KOPT-K1 (cell line): ENCODE measurements at regions not wholly inside any gene's neighbourhood (a gene's known extent, or its start where the extent isn't known, plus 50 kb on each side); places are given as distances from the start of the nearest gene placed in this dataset.
"Not testable (repeated sequence)": the region's sequence is repeated elsewhere in the genome, so short reads cannot be mapped to it uniquely, and the experiment has no call there.

ENCODE experiments used
- H3K27ac ChIP-seq: fragments of 200-600 bp; sonication (generic); 2 replicates; pipeline ENCODE4 v1.5.1; 2016; ENCODE audit warnings: antibody characterized with exemption, mild to moderate bottlenecking, low read depth, low read length; ENCODE audit not compliant: poor library complexity, severe bottlenecking
- H3K36me3 ChIP-seq: fragments of 200-600 bp; sonication (generic); 2 replicates; pipeline ENCODE4 v1.5.1; 2017; ENCODE audit warnings: antibody characterized with exemption, mild to moderate bottlenecking, low read length, moderate library complexity; ENCODE audit not compliant: insufficient read depth
- H3K9me3 ChIP-seq: fragments of 200-600 bp; sonication (generic); 2 replicates; pipeline ENCODE4 v1.5.1; 2017; ENCODE audit warnings: antibody characterized with exemption, low read length, mild to moderate bottlenecking; ENCODE audit not compliant: insufficient read depth, poor library complexity, severe bottlenecking

DNA sequence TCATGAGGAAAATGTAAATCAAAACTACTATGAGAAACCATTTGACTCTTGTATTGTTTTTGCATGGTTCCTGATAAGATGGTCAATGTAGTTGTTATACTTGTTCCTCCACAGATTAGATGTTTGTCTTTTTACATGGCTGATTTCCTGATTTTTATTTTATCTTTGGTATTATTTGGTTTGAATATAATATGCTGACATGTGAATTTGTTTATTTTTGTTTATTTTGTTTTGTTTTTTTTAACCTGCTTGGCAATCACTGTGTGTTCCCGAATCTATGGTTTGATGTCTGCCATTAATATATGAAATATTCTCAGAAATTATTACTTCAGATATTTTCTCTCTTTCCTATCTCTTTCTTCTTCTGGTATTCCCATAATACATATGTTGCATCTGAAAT, 899.5 kb upstream of the ADGRB3 start:
- Histone ChIP-seq H3K27ac (no peak overlapping the region), H3K9me3 (no peaks in the 10 kb centered on the region), H3K36me3 (no peaks in the 10 kb centered on the region)

- H3K9me3 ChIP-seq = no peaks in the 10 kb centered on the region
These were observed 912.2 kb upstream of the ADGRB3 start for GRCh38 chr6:67722861-67723261.

DNA sequence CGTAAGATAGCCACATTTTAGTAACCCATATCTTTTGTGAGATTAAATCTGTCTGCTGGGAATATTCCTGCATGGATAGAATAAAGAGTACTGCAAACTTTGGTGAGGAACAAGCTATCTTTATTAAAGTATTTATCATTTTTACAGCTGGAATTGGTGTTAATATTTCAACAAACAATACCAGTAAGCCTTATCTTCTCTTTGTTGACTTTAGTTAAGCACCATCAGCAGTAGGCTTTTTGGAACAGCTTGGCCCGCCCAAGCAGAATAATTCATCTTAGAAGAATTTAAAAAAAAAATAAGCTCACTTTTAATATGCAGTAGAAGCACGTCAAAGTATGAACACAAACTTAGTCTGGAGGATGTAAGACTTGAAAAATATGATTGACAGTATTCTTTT, 917.8 kb upstream of the ADGRB3 start:
- Histone ChIP-seq H3K27ac (no peak overlapping the region), H3K9me3 (no peaks in the 10 kb centered on the region), H3K36me3 (no peaks in the 10 kb centered on the region)

More at GRCh38 chr6:67722861-67723261, 912.2 kb upstream of the ADGRB3 start:
- no peaks in the 10 kb centered on the region for H3K36me3 ChIP-seq
- no peak overlapping the region for H3K27ac ChIP-seq

GRCh38 chr6:67706388-67706787, 928.7 kb upstream of the ADGRB3 start:
- H3K27ac ChIP-seq = no peak overlapping the region
- H3K9me3 ChIP-seq = no peaks in the 10 kb centered on the region
- no peaks in the 10 kb centered on the region for H3K36me3 ChIP-seq

GRCh38 chr6:67698534-67698933, 936.5 kb upstream of the ADGRB3 start:
- Histone ChIP-seq H3K9me3 (no peaks in the 10 kb centered on the region), H3K27ac (no peak overlapping the region), H3K36me3 (no peaks in the 10 kb centered on the region)

DNA sequence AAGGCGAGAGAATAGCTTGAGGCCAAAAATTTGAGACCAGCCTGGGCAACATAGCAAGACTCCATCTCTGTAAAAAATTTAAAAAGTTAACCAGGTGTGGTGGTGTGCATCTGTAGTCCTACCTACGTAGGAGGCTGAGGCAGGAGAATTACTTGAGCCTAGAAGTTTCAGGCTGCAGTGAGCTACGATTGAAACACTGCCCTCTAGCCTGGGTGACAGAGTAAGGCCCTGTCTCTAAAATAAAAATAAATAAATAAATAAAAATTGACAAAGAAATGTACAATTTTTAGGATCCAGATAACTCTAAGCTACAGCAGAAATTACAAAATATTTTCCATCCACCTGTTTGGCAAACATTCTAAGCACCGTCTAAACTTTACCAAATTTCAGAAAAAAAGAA, 941.0 kb upstream of the ADGRB3 start:
- Histone ChIP-seq H3K36me3 (no peaks in the 10 kb centered on the region), H3K9me3 (no peaks in the 10 kb centered on the region), H3K27ac (no peak overlapping the region)

DNA sequence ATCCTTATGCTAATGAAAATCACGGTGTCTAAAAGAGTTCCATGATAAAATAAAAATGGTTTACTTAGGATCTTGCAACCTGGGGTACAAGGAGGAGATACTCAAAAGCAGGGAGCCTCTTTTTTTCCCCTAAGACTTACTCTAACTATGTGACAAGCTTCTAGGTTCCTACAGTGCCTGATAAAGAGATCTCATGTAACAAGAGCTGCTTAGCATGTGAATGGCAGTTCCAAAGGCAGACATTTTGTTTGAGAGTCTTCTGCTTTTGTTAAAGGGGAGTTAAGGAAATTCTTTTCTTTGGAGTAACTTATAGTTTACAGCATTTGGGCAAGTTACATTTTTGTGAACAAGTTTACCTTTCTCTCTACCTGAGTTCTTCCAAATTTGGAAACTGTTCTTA, 945.8 kb upstream of the ADGRB3 start:
- no peak overlapping the region for H3K27ac ChIP-seq
- H3K9me3 ChIP-seq = no peaks in the 10 kb centered on the region
- H3K36me3 ChIP-seq = no peaks in the 10 kb centered on the region

DNA sequence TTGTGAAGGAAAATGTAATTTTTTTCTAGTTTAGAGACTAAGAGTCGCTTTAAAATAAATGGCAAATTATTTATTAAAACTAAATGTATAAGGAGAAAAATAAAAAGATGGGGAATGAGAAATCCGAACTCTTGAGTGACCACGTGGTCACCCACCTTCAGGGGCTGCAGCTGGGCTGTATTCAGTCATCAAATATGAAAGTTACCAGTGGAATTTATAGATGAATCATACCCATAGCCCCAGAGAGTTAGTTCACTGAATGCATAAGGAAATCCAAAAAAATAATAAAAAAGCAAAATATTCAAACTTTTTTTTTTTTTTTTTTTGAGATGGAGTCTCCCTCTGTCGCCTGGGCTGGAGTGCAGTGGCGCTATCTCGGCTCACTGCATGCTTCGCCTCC, 947.7 kb upstream of the ADGRB3 start:
- Histone ChIP-seq H3K27ac (no peak overlapping the region), H3K9me3 (no peaks in the 10 kb centered on the region), H3K36me3 (no peaks in the 10 kb centered on the region)

- not testable (repeated sequence) for H3K9me3 ChIP-seq, H3K27ac ChIP-seq, H3K36me3 ChIP-seq
These were observed 948.9 kb upstream of the ADGRB3 start for GRCh38 chr6:67686225-67686624.

GRCh38 chr6:67683960-67684359, 951.1 kb upstream of the ADGRB3 start:
- H3K9me3 ChIP-seq = no peaks in the 10 kb centered on the region
- H3K36me3 ChIP-seq = no peaks in the 10 kb centered on the region
- H3K27ac ChIP-seq = no peak overlapping the region

DNA sequence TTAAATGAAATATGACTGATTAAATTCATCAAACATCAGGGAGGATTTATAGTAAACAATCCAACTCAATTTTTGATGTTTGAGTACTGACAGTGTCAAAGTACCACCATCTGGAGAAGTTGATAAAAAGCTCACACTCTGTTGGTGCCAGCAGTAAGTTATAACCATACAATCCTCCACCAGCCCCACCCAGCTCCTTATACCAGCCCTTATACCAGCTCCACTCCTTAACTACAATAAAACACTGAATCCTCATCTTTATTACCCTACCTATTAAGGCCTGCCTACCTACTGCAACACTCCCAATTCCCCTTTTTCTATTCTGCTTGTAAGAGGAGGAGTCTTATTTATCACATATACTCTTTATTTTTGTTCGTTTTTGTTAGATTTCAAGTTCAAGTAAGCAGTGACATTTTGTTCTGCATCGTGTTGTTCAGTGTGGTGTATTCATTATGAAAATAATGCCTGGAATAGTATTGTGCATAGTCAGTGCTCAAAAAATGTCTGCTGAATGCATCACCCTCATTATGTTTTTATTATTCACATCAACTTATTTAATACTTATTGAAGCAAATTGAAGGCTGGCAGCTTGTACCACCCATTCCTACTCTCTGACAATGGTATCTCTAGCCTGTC, 954.7 kb upstream of the ADGRB3 start:
- no peaks in the 10 kb centered on the region for H3K9me3 ChIP-seq
- no peaks in the 10 kb centered on the region for H3K36me3 ChIP-seq
- no peak overlapping the region for H3K27ac ChIP-seq

GRCh38 chr6:67679566-67680296, 955.4 kb upstream of the ADGRB3 start:
- H3K36me3 ChIP-seq = no peaks in the 10 kb centered on the region
- no peak overlapping the region for H3K27ac ChIP-seq
- peaks cover under 1% of the 10 kb centered on the region for H3K9me3 ChIP-seq

- Histone ChIP-seq H3K27ac (no peak overlapping the region), H3K9me3 (peaks cover 10% of the 10 kb centered on the region), H3K36me3 (no peaks in the 10 kb centered on the region)
These were observed 958.2 kb upstream of the ADGRB3 start for GRCh38 chr6:67676892-67677291.

GRCh38 chr6:67667637-67668422, 967.3 kb upstream of the ADGRB3 start:
- no peak overlapping the region for H3K27ac ChIP-seq
- H3K9me3 ChIP-seq = no peaks in the 10 kb centered on the region

DNA sequence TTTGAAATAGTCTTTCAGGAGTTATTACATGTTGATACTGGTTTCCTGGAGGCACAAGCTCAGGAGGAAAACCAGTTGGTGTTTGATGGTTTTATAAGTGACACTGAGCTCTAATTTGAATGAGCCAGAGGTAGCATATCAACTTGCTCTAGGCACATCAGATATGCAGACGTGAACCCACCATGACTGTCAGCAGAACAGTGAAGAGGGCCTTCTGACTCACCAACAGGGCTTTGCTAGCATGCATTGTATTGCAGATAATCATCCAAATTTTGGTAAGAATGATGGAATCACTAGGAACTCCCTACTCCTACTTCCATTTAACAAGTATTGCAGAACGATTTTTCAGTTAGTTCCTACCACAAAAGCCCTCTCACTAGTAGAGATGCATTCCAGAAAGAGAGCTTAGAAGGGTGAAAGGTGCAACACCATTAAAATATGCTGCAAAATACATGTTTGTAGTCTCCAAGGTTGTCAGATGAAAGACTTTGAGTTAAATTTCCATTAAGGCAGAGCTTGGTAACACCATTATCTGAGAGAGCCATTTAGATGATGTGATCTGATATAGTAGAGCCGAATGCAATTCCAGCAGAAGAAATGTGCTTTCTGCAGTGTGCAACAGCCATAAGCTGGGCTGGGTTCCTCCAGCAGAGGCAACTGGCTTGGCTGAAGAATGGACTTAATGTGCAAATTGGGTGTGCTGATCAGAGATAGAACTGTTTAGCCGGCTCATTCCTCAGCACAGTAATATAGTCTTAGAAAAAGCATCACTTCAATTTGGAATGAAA, 968.7 kb upstream of the ADGRB3 start:
- Histone ChIP-seq H3K9me3 (no peaks in the 10 kb centered on the region), H3K27ac (no peak overlapping the region), H3K36me3 (no peaks in the 10 kb centered on the region)

More at GRCh38 chr6:67667637-67668422, 967.3 kb upstream of the ADGRB3 start:
- no peaks in the 10 kb centered on the region for H3K36me3 ChIP-seq
